GM18520 (cell line): ENCODE measurements at regions not wholly inside any gene's neighbourhood (a gene's known extent, or its start where the extent isn't known, plus 50 kb on each side); places are given as distances from the start of the nearest gene placed in this dataset.
A peak's percentile ranks its signal among the peaks of the same experiment; 100 is the strongest.
"Not testable (repeated sequence)": the region's sequence is repeated elsewhere in the genome, so short reads cannot be mapped to it uniquely, and the experiment has no call there.

Experiments
- ATAC-seq: cut with Tn5 transposase; IDR thresholded peaks from one replicate; pipeline ENCODE4 v1.9.1; 2021; ENCODE audit not compliant: unreplicated experiment

- ATAC-seq: not testable (repeated sequence)
These were observed 108.5 kb downstream of the FOXD4L6 start for GRCh38 chr9:41019858-41020562.

- not testable (repeated sequence) for ATAC-seq
These were observed 109.5 kb downstream of the FOXD4L6 start for GRCh38 chr9:41018948-41019347.

GRCh38 chr9:41016699-41017098 is 111.8 kb downstream of the FOXD4L6 start:
- ATAC-seq: not testable (repeated sequence)

GRCh38 chr9:40999952-41000700 is 128.4 kb downstream of the FOXD4L6 start:
- ATAC-seq: not testable (repeated sequence)

- ATAC-seq: not testable (repeated sequence)
These were observed 133.0 kb downstream of the FOXD4L6 start for GRCh38 chr9:40995490-40995889.

- ATAC-seq: not testable (repeated sequence)
These were observed 134.6 kb downstream of the FOXD4L6 start for GRCh38 chr9:40993842-40994241.

- not testable (repeated sequence) for ATAC-seq
These were observed 135.1 kb downstream of the FOXD4L6 start for GRCh38 chr9:40993375-40993774.

GRCh38 chr9:40992472-40992821 is 136.0 kb downstream of the FOXD4L6 start:
- ATAC-seq: peak; percentile 9

GRCh38 chr9:40991741-40992471 is 136.6 kb downstream of the FOXD4L6 start:
- ATAC-seq: peak; percentile 100

- not testable (repeated sequence) for ATAC-seq
These were observed 137.3 kb downstream of the FOXD4L6 start for GRCh38 chr9:40991100-40991740.

GRCh38 chr9:40986332-40986731 is 142.1 kb downstream of the FOXD4L6 start:
- ATAC-seq: not testable (repeated sequence)

- ATAC-seq: not testable (repeated sequence)
These were observed 153.1 kb downstream of the FOXD4L6 start for GRCh38 chr9:40975351-40975750.

GRCh38 chr9:40974912-40975311 is 153.6 kb downstream of the FOXD4L6 start:
- not testable (repeated sequence) for ATAC-seq

GRCh38 chr9:40971773-40972172 is 156.7 kb downstream of the FOXD4L6 start:
- ATAC-seq: not testable (repeated sequence)

GRCh38 chr9:40970340-40970739 is 158.1 kb downstream of the FOXD4L6 start:
- not testable (repeated sequence) for ATAC-seq

- ATAC-seq: not testable (repeated sequence)
These were observed 166.0 kb downstream of the FOXD4L6 start for GRCh38 chr9:40962461-40962860.

- ATAC-seq: not testable (repeated sequence)
These were observed 176.5 kb downstream of the FOXD4L6 start for GRCh38 chr9:40951876-40952494.

- not testable (repeated sequence) for ATAC-seq
These were observed 182.3 kb downstream of the FOXD4L6 start for GRCh38 chr9:40946228-40946627.

- ATAC-seq: not testable (repeated sequence)
These were observed 185.8 kb downstream of the FOXD4L6 start for GRCh38 chr9:40942730-40943129.

- ATAC-seq: not testable (repeated sequence)
These were observed 188.6 kb downstream of the FOXD4L6 start for GRCh38 chr9:40939888-40940209.
